ENCODE measurements at regions not wholly inside any gene's neighbourhood (a gene's known extent, or its start where the extent isn't known, plus 50 kb on each side); places are given as distances from the start of the nearest gene placed in this dataset.

GRCh38 chr12:89856431-89856830 lies 147.8 kb upstream of the ATP2B1 start (continued):
- peak in 1 of 2 experiments; percentile 79; a peak in 1 of 4 replicates for TF ChIP-seq ETV6 (conservative IDR thresholded peaks at IDR 0.05 in 1 of 2, IDR thresholded peaks at IDR 0.05 in 1 of 2; ENCODE audit: borderline replicate concordance in 1 of 2, low read depth in 1 of 2)
- TF ChIP-seq ZNF274 (IDR thresholded peaks at IDR 0.05; ENCODE audit: insufficient read depth, insufficient read length): no peak
- TF ChIP-seq CHD4 (IDR thresholded peaks at IDR 0.05): no peak
- peak; percentile 82; the same call in 1 of the 2 replicates for TF ChIP-seq TBL1XR1 (IDR thresholded peaks at IDR 0.05; ENCODE audit: low read depth, low read length)
- TF ChIP-seq PAX5 (IDR thresholded peaks at IDR 0.05; ENCODE audit: borderline replicate concordance, low read depth, low read length): 0 out of 2 replicates have a peak, but pooled peaks have one; percentile 10
- peak; percentile 98 to 99 for TF ChIP-seq IKZF2 (IDR thresholded peaks at IDR 0.05)
- TF ChIP-seq SPI1 (IDR thresholded peaks at IDR 0.05; ENCODE audit: borderline replicate concordance, insufficient read depth, low read depth, low read length): peak; percentile 94
- peak; percentile 74; the same call in 1 of the 2 replicates for TF ChIP-seq NBN (IDR thresholded peaks at IDR 0.05)
- no peak for TF ChIP-seq WRNIP1 (IDR thresholded peaks at IDR 0.05; ENCODE audit: borderline replicate concordance, low read depth, low read length)
- no peak for TF ChIP-seq CTCF (IDR thresholded peaks at IDR 0.05 in 2 of 3, conservative IDR thresholded peaks at IDR 0.05 in 1 of 3; ENCODE audit: control insufficient read depth in 2 of 3, extremely low read depth in 1 of 3, insufficient read depth in 1 of 3, low read depth in 3 of 3, low read length in 3 of 3)
- no peak for TF ChIP-seq BRCA1 (IDR thresholded peaks at IDR 0.05; ENCODE audit: low read depth, low read length)
- no peak for TF ChIP-seq POLR2AphosphoS5 (IDR thresholded peaks at IDR 0.05; ENCODE audit: low read length)
- no peak for TF ChIP-seq EZH2 (IDR thresholded peaks at IDR 0.05; ENCODE audit: borderline replicate concordance, control insufficient read depth, low read depth, low read length)
- TF ChIP-seq, protein P1, sequence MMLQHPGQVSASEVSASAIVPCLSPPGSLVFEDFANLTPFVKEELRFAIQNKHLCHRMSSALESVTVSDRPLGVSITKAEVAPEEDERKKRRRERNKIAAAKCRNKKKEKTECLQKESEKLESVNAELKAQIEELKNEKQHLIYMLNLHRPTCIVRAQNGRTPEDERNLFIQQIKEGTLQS (IDR thresholded peaks at IDR 0.05; ENCODE audit: borderline replicate concordance, extremely low read depth, low read depth, low read length): no peak
- TF ChIP-seq, protein P2, sequence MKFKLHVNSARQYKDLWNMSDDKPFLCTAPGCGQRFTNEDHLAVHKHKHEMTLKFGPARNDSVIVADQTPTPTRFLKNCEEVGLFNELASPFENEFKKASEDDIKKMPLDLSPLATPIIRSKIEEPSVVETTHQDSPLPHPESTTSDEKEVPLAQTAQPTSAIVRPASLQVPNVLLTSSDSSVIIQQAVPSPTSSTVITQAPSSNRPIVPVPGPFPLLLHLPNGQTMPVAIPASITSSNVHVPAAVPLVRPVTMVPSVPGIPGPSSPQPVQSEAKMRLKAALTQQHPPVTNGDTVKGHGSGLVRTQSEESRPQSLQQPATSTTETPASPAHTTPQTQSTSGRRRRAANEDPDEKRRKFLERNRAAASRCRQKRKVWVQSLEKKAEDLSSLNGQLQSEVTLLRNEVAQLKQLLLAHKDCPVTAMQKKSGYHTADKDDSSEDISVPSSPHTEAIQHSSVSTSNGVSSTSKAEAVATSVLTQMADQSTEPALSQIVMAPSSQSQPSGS (IDR thresholded peaks at IDR 0.05; ENCODE audit: low read length): peak; percentile 91
- TF ChIP-seq ZNF384 (IDR thresholded peaks at IDR 0.05; ENCODE audit: borderline replicate concordance, low read depth, low read length): no peak
- TF ChIP-seq JUNB (IDR thresholded peaks at IDR 0.05): peak; percentile 81
- peak; percentile 85 for TF ChIP-seq PML (IDR thresholded peaks at IDR 0.05; ENCODE audit: low read length)
- TF ChIP-seq HDGF (IDR thresholded peaks at IDR 0.05): no peak
- no peak for TF ChIP-seq PAX8 (IDR thresholded peaks at IDR 0.05)
- TF ChIP-seq TAF1 (IDR thresholded peaks at IDR 0.05; ENCODE audit: borderline replicate concordance, low read depth, low read length): no peak
- no peak for TF ChIP-seq POLR2A (IDR thresholded peaks at IDR 0.05; ENCODE audit: low read depth, low read length)
- TF ChIP-seq JUND (IDR thresholded peaks at IDR 0.05; ENCODE audit: low read depth, low read length): no peak
- peak; percentile 48 for TF ChIP-seq CUX1 (IDR thresholded peaks at IDR 0.05; ENCODE audit: insufficient replicate concordance, low read depth, low read length)
- TF ChIP-seq TCF7 (IDR thresholded peaks at IDR 0.05; ENCODE audit: borderline replicate concordance): peak; percentile 30; the same call in 1 of the 2 replicates

Data from GM12878 (cell line).